ENCODE measurements at regions not wholly inside any gene's neighbourhood (a gene's known extent, or its start where the extent isn't known, plus 50 kb on each side); places are given as distances from the start of the nearest gene placed in this dataset.

- no peak for DNase-seq
These were observed 71.6 kb upstream of the ZPBP start for GRCh38 chr7:50164559-50165170.

- peak; percentile 70 for DNase-seq
These were observed 67.2 kb upstream of the ZPBP start for GRCh38 chr7:50160206-50160605.

GRCh38 chr7:50159154-50159553 is 66.1 kb upstream of the ZPBP start:
- DNase-seq: no peak

- DNase-seq: peak; percentile 45
These were observed 63.7 kb upstream of the ZPBP start for GRCh38 chr7:50156706-50157105.

- peak; percentile 76 for DNase-seq
These were observed 63.1 kb upstream of the ZPBP start for GRCh38 chr7:50156163-50156562.

- no peak for DNase-seq
These were observed 62.7 kb upstream of the ZPBP start for GRCh38 chr7:50155755-50156154.

- DNase-seq: no peak
These were observed 60.9 kb upstream of the ZPBP start for GRCh38 chr7:50153995-50154394.

GRCh38 chr7:50153148-50153547 is 60.1 kb upstream of the ZPBP start:
- no peak for DNase-seq

- no peak for DNase-seq
These were observed 59.4 kb upstream of the ZPBP start for GRCh38 chr7:50152486-50152885.

- no peak for DNase-seq
These were observed 58.6 kb upstream of the ZPBP start for GRCh38 chr7:50151661-50152060.

- peak; percentile 20 for DNase-seq
These were observed 58.0 kb upstream of the ZPBP start for GRCh38 chr7:50151001-50151400.

GRCh38 chr7:50149369-50149768 is 56.3 kb upstream of the ZPBP start:
- no peak for DNase-seq

- peak; percentile 18 for DNase-seq
These were observed 55.1 kb upstream of the ZPBP start for GRCh38 chr7:50147951-50148808.

GRCh38 chr7:50146692-50147091 is 53.6 kb upstream of the ZPBP start:
- no peak for DNase-seq

- DNase-seq: no peak
These were observed 52.8 kb upstream of the ZPBP start for GRCh38 chr7:50145801-50146338.

- DNase-seq: no peak
These were observed 52.2 kb upstream of the ZPBP start for GRCh38 chr7:50145226-50145625.
